Superior temporal gyrus (tissue), 1 donor: ENCODE measurements at regions not wholly inside any gene's neighbourhood (a gene's known extent, or its start where the extent isn't known, plus 50 kb on each side); places are given as distances from the start of the nearest gene placed in this dataset.
"Not testable (repeated sequence)": the region's sequence is repeated elsewhere in the genome, so short reads cannot be mapped to it uniquely, and the experiment has no call there.

Source experiments
- DNase-seq: peaks from one replicate; pipeline ENCODE4 v3.0.0-alpha.2; 2016; ENCODE audit errors: extremely low spot score

DNA sequence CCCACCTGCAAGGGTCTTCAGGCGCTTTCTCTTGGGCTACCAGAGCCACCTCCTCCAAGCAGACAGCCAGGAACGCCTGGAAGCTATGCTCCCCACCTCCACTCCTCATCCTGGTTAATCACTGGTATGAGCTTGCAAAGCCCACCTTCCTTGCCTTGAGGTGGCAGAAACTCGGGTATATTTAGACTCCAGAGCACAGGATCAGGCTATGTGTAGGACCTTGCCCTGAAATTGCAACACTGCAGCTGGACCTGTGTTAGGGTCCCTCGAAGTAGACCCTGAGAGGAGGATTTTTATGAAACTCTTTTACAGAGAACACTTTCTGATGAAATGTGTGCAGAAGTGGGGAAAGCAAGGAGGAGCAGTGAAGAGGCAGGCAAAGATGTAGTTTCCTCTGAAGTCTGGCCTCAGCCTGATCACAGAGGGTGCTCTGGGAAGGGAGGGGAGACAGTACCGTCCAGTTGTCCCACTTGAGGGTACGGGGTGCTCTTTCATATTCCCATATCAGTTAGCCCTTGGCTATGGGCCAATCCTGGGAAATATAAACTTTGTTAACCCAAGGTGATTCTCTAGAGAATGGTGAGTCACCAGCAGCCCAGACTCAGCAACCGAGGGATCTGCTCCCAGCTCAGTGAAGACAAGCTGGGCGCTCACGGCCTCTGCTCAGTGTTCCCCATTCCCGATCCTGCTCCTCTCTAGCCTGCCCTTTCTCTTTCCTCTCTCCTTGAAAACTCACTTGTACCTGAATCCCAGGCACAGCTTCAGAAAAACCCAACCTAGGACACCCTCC, 157.9 kb downstream of the UQCRFS1 start:
- no peak for DNase-seq

DNA sequence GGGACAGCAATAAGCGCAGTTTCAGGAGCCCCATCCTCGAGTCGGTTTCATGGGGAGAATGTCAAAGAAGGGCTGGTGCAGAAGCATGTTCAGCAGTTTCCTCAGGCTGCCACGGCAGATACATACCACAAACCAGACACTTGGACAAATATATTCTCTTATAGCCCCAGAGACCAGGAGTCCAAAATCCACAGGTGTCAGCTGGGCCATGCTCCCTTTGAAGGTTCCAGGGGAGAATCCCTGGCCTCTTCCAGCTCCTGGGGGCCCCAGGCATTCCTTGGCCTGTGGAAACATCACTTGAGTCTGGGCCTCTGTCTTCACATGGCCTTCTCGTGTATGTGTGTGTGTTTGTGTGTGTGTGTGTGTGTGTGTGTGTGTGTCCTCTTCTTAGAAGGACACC, 164.1 kb downstream of the UQCRFS1 start:
- no peak for DNase-seq

DNA sequence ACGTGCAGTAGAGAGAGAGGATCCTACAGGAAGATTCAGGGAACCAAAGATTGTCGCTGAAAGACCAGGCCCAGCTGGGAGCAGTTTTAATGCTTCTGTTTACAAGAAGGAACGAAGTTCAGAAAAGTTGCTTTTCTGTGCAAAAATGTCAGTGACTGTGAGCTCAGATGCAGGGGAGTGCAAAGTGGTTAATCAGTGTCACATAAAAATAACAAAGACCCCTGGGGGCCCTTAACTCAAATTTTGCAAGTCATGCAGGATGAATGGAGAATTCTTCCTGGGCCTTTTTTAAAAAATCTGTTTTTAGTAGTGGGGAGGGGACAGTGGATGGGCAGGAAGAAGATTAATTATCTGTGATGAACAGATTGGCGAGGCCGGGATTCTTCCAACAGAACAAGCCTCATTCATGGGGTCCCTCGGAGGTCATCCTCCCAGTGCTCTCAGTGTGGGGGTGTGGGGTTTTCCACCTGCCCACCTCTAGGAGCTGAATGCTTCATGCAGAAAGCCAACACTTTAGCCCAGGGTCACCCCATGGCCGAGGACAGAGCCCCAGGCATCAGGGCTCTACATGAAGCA, 167.2 kb downstream of the UQCRFS1 start:
- no peak for DNase-seq

DNA sequence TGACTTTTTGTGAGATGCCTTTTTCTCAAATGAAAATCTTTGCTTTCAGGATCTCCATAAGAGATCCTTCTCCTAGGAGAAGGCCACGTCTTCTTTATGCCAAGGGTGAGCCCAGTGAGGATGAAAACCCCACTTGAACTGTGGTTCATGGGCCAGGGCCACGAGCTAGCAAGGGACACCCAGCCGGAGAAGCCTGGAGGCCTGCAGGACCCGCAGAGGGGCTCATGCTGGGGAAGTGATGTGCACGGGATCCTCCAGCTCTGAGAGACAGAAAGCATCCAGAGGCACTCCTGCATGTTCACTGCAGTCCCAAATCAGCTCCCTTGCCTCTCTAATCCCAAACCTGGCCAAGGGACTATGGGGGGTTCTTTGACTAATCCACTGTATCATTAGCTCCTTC, 168.9 kb downstream of the UQCRFS1 start:
- no peak for DNase-seq

DNA sequence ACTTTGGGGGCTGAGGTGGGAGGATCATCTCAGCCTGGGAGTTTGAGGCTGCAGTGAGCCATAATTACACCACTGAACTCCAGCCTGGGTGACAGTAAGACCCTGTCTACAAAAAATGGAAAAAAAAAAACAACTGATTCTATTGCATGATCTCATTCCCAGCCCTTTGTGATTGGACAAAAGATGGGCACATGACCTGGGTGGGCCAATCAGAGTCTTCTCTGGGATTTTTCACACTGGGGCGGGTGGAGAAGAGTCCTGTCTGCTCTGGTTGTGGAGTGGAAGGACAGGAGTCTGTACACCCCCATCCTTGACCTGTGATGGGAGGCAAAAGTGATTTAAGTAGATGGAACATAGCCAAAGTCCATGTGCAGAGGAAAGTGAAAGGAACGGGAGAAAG, 170.5 kb downstream of the UQCRFS1 start:
- DNase-seq = no peak

DNA sequence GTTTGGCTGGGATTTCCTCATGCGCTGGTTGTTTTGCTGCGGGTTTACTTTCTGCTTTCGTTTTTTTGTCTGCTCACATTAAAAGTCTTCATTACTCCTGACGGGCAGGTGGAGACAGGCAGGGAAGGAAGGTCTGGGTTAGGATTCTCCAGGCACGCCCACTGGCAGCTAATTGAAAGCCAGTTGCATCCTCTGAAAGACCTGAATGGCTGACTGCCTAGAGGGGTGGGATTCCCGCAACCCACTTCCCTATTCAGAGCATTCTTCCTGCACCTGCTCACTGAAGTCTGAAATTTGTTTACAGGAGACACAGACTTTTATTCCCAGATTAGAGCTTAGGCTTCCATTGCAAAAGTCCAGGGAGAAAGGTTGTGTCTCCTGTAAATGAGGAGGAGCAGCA, 172.0 kb downstream of the UQCRFS1 start:
- DNase-seq = no peak

DNA sequence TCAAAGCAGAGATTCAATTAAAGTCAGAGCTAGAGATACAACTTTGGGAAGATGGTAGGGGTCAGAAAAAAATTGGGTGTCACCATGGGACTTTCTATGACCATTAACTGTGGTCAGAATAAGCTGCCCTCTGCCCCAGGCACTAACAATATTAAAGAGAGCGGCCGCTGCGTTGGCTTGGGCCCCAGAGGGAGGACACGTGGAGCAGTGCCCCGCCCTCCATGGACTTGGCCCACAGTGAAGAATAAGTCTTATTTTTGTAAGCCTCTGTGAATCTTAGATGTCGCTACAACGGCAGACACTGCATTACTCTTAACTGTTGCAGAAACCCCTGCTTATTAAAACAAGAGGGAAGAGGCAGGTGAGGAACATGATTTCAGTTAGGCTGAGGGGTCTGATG, 172.7 kb downstream of the UQCRFS1 start:
- no peak for DNase-seq

DNA sequence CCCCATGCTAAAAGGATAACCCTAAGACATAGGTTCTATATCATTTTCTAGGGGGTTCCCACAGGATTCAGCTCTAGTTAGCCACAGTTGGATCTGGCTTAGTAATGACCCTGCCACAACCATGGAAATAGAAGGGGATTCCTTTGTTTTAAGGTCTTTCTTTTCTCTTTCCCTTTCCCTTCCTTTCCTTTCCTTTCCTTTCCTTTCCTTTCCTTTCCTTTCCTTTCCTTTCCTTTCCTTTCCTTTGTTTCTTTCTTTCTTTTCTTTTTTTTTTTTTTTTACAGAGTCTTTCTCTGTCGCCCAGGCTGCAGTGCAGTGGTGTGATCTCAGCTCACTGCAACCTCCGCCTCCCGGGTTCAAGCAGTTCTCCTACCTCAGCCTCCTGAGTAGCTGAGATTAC, 173.9 kb downstream of the UQCRFS1 start:
- DNase-seq = not testable (repeated sequence)

DNA sequence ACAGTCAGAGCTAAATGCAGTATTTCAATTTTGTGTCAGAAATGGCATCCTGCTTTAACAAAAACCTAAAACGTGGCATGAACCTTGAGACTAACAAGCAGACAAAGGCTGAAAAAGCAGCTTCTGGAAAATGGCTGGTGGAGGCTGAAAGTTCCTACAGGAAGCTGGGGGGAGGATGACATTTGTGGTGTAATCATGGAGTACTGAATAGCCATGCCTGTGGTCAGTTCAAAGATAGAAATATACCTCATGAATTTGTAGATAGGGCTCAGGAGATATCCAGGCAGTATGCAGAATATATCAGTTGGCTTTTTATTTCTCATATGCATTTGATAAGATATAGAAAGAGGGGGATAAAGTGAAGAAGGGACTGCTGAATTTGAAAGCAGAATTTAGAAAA, 181.7 kb downstream of the UQCRFS1 start:
- no peak for DNase-seq

DNA sequence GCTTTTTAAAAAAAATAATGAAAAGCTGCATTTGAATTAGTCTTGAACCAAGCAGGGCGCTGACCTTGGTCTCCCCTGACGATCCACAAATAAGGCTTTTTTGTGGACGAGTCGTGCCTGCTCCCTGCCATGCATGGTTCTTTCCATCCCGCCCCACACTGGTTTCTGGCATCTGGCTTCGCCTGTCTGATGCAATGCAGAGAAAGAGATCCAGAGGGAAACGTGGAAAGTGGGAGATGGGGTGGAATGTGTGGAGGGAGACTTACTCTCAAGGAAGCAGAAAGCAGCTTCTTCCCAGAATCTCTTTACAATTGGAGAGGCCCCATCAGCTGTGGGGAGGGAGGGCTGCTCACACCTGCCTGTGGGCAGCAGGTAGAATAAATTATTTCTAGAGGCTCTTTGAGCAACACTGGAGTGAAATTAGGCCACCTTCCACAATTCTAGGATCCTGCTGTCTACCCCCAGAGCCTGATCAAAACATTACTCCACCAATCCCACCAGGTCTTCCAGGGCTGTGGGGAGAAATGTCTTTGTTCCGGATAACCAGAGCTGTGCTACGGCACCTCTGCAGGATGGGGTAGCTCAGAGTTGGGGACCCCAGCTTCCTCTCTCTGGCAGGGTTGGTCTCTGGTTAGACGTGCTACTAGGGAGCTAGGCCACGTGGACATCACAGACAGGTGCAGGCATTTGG, 183.5 kb downstream of the UQCRFS1 start:
- DNase-seq = no peak

DNA sequence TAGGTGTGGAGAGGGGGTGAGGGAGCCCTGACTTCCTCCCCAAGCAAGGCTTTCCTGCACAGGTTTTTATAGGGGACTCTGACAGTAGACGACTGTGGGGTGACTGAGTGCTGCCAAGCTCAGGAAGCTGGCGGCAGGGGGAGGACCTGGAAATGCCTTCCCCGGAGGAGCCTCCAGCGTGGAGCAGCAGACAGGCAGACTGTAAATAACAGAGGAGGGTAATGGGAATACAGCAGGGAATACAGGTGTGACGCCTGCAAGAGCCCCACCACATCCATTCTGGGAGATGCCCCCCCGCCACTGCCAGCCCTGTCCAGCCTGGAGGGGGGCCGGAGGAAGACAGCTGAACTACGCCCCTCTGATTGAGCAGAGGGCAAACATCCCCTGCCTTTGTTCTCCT, 190.4 kb downstream of the UQCRFS1 start:
- no peak for DNase-seq

DNA sequence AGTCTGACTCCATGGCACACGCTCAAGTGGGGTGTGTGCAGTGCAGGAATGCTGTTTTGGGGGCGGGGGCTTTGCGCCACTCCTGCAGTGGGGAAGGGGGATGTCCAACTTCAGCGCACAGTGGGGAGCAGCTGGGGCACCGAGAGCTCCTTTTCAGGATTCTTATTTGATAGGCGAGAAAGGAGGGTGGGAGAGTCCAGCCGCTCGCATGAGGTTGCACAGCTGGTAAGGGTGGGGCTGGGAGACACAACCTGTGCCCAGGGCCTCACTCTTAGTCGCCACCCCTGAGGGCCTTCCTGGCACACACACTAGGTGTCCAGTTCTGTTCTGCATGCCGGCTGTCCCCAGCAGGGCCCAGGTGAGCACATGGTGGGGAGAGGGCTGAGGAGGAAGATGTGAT, 190.8 kb downstream of the UQCRFS1 start:
- DNase-seq = no peak

DNA sequence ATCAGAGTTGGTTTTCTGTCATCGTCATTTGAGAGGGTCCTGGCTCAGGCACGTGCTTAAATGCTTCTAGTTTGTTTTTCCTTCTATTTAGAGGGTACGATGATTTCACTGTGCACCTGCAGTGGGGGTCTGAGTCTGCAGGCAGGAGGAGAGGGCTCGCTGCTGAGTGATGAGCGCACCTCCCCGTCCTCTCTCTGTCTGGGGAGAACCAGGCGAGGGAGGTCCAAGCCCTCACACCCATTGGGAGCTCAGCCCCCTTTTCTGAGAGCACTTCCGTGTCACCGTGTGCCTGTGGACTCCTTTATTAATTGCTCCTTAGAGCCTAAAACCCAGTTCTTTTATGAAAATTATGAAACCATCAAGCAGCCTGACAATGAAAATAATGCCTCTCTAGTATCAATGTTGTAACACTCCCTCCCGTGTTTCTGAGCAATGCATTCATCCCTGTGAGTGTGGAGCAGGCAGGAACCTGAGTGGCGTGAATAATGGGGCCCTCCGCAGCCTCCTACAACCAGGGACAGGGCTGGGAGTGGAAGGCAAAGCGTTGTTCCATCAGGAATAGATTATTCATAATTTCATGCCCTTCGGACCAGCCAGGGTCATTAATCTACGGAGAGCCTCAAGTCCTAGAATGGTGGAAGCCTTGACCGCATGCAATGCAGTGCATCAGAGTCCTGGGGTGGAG, 191.6 kb downstream of the UQCRFS1 start:
- no peak for DNase-seq

DNA sequence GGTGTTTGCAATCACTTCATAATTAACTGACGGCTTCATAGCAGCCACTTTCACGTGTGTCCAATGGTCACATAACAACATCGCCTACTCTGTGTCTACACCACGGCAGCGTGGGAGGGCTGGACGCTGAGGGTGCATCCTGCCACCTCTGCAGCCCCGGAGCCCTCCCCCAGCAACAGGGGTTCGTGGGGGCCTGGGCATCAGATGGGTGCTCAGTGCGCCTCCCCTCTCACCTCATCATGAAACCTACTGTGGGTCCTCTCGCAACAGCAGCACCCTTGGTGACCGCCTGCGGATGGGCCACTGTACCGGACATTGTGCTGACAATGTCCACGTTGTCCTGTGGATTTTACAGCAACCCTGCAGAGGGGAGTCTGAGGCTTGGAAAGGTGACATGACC, 193.5 kb downstream of the UQCRFS1 start:
- no peak for DNase-seq

DNA sequence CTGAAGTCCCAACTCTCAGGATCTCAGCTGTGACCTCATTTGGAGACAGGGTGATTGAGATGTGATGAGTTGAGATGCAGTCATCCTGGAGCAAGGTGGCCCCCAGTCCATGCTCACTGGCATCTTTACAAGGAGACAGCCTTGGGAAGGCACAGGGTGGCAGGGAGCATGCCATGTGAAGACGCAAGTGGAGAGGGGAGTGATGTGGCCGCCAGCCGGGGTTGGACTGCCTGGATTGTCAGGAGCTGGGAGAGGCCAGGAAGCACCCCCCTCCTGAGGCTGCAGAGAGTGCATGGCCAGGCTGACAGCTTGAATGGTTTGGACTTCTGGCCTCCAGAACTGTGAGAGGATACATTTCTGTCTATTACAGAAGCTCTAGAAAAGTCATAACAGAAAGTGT, 194.4 kb downstream of the UQCRFS1 start:
- no peak for DNase-seq

DNA sequence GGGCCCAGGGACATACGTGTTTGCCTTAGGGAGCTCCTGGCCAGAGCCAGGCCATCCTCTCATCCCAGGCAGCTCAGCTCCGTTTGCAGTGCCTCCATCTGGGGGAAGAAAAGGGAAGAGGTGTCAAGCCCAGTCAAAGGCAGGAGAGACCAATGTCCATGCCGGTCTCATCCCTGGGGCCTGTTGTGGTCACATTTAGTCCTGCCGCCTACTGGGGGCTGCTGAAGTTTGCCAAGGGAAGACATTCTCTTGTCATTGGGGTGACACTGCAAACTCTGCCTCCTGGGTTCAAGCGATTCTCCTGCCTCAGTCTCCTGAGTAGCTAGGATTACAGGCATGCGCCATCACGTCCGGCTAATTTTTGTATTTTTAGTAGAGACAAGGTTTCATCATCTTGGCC, 195.2 kb downstream of the UQCRFS1 start:
- DNase-seq = no peak

DNA sequence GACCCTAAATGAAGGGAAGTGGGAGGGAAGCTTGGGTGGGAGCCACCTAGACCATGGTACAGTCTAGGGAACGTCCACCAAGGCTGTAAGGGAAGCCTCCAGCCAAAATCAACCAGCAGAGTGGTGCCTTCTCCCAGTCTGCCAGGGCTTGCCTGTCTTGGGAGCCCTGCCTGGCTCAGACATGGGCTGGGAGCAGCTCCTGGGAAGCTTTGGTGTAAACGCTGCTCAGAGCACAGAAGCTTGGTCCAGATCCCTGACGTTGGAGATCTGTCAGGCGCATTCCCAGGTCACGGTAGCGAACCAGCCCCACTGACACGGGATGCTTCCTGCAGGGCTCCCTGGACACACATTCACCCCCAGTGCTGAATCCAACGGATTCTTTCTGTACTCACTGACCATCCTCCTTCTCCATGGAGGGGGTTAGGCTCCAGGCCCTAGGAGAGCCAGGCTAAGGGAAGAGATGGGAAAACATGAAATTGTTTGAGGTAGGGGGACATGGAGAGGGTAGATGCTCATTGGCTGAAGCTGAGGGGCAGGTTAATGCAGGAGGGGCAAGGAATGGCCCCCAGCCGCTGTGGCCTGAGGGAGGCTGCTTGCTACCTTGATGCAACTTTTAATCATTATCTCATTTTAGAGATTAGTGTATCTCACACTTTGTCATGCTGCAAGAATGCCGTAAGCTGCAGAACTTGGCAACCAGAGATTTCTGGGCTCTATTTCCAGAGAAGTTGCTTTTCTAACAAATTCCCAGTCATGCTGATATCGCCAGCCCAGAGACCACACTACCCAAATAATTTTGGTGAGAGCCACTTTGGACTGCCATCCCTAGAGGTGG, 195.8 kb downstream of the UQCRFS1 start:
- no peak for DNase-seq

DNA sequence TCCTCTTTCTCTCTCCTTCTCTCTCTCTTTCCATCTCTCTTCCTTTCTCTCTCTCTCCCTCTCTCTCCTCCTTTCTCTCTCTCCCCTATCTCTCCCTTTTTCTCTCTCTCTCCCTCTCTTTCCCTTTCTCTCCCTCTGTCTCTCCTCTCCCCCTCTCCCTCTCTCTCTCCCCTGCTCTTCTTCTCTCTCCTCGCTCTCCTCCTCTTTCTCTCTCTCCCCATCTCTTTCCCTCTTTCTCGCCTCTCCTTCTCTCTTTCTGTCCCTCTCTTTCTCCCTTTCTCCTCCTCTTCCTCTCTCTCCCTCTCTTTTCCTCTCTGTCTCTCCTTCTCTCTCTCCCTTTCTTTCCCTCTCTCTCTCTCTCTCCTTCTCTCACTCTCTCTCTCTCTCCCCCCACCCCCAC, 196.6 kb downstream of the UQCRFS1 start:
- DNase-seq = no peak

DNA sequence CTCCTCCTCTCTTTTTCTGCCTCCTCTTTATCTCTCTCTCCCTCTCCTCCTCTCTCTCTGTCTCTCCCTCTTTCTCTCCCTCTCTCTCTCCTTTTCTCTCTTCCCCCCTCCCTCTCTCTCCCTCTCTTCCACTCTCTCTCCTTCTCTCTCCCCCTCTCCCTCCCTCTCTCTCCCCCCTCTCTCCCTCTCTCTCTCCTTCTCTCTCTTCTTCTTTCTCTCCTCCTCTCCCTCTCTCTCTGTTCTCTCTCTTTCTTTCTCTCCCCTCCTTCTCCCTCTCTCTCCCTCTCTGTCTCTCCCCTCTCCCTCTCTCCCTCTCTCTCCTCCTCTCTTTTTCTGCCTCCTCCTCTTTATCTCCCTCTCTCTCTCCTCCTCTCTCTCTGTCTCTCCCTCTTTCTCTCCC, 197.4 kb downstream of the UQCRFS1 start:
- no peak for DNase-seq

DNA sequence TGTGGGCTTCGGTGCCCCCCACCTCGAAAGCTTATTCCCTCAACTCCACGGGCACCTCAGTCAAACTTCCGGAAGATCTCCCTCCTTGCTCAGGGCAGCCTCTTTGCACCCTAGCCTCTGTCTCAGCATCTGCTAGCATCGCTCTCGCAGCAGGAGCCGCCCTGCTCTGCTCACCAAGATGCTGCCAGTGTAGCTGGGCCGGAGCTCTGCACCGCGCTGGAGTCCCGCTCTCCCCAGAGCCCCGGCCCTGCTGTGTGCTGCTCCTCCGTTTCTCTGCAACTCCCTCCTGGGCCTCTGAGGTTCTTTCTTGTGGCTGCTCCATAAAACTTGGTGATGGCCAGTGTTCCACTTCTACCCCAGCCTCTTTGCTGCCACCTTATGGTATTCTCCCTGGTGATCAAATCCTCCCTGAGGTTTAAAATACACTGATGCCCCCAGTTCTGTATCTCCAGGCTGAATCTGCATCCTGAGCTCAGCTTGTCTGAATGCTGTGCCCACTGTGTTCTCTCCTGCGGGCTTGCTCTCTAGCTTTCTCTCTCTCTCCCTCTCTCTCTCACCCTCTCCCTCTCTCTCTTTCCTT, 198.0 kb downstream of the UQCRFS1 start:
- DNase-seq = no peak

DNA sequence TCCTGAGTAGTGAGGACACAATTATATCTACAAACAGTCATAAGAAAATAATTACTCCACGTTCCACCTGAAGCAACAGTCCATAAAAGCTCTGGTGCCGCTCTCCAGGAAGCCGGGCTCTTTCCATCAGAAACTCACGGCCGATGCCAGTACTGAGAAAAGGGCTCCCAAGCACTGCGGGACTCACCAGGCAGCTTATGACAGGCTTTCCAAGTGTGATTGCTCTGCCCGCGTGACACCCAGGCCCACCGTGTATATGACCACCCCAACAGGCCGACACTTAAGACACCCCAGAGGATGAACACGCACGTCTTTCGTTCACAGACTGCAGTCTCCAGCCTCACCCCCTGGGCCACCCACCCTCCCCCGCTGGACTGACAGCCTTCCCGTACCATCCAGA, 199.0 kb downstream of the UQCRFS1 start:
- no peak for DNase-seq
